ENCODE measurements at regions not wholly inside any gene's neighbourhood (a gene's known extent, or its start where the extent isn't known, plus 50 kb on each side); places are given as distances from the start of the nearest gene placed in this dataset.

GRCh38 chr18:40355726-40356125, 1599.3 kb upstream of the PIK3C3 start:
- Histone ChIP-seq H3K4me2 (ENCODE audit: low read depth, low read length, poor library complexity, severe bottlenecking) (no peak overlapping the region), H3K79me2 (ENCODE audit: insufficient read depth, low read length) (no peaks in the 10 kb centered on the region), H3K27me3 (ENCODE audit: low read length) (no peaks in the 10 kb centered on the region), H3K4me3 (ENCODE audit: insufficient read depth, low read length, poor library complexity, severe bottlenecking) (no peak overlapping the region), H4K20me1 (ENCODE audit: low read depth, low read length) (no peaks in the 10 kb centered on the region), H3F3A (ENCODE audit: insufficient read depth) (no peaks in the 10 kb centered on the region), H3K27ac (ENCODE audit: low read depth, low read length) (no peak overlapping the region), H3K9me2 (replicated peaks; ENCODE audit: insufficient read depth, low read length) (no peaks in the 10 kb centered on the region), H3K9me3 (ENCODE audit: insufficient read depth, low read length) (no peaks in the 10 kb centered on the region), H2AFZ (ENCODE audit: low read depth, low read length, severe bottlenecking) (no peak overlapping the region), H3K9ac (ENCODE audit: low read length) (no peak overlapping the region), H3K36me3 (ENCODE audit: low read length) (no peaks in the 10 kb centered on the region)
- TF ChIP-seq CTCF (IDR thresholded peaks at IDR 0.05; ENCODE audit: insufficient read depth, low read length, poor library complexity, severe bottlenecking) (no peak), EZH2phosphoT487 (conservative IDR thresholded peaks at IDR 0.05; ENCODE audit: low read length) (no peak)

GRCh38 chr18:40348196-40348595, 1606.8 kb upstream of the PIK3C3 start:
- Histone ChIP-seq H3K4me2 (ENCODE audit: low read depth, low read length, poor library complexity, severe bottlenecking) (no peak overlapping the region), H2AFZ (ENCODE audit: low read depth, low read length, severe bottlenecking) (no peak overlapping the region), H3K9me2 (replicated peaks; ENCODE audit: insufficient read depth, low read length) (no peaks in the 10 kb centered on the region), H4K20me1 (ENCODE audit: low read depth, low read length) (no peaks in the 10 kb centered on the region), H3K27me3 (ENCODE audit: low read length) (no peaks in the 10 kb centered on the region), H3K9ac (ENCODE audit: low read length) (no peak overlapping the region), H3K36me3 (ENCODE audit: low read length) (no peaks in the 10 kb centered on the region), H3K27ac (ENCODE audit: low read depth, low read length) (no peak overlapping the region), H3K4me3 (ENCODE audit: insufficient read depth, low read length, poor library complexity, severe bottlenecking) (no peak overlapping the region), H3K9me3 (ENCODE audit: insufficient read depth, low read length) (no peaks in the 10 kb centered on the region), H3K79me2 (ENCODE audit: insufficient read depth, low read length) (no peaks in the 10 kb centered on the region), H3F3A (ENCODE audit: insufficient read depth) (no peaks in the 10 kb centered on the region)
- TF ChIP-seq EZH2phosphoT487 (conservative IDR thresholded peaks at IDR 0.05; ENCODE audit: low read length): no peak
- TF ChIP-seq CTCF (IDR thresholded peaks at IDR 0.05; ENCODE audit: insufficient read depth, low read length, poor library complexity, severe bottlenecking): no peak

- TF ChIP-seq EZH2phosphoT487 (conservative IDR thresholded peaks at IDR 0.05; ENCODE audit: low read length): no peak
- TF ChIP-seq CTCF (IDR thresholded peaks at IDR 0.05; ENCODE audit: insufficient read depth, low read length, poor library complexity, severe bottlenecking): no peak
- H3K9ac ChIP-seq (ENCODE audit: low read length): no peak overlapping the region
- no peaks in the 10 kb centered on the region for H3K9me3 ChIP-seq (ENCODE audit: insufficient read depth, low read length)
- no peak overlapping the region for H3K4me2 ChIP-seq (ENCODE audit: low read depth, low read length, poor library complexity, severe bottlenecking)
- H4K20me1 ChIP-seq (ENCODE audit: low read depth, low read length): no peaks in the 10 kb centered on the region
- no peaks in the 10 kb centered on the region for H3K9me2 ChIP-seq (replicated peaks; ENCODE audit: insufficient read depth, low read length)
- H3K27ac ChIP-seq (ENCODE audit: low read depth, low read length): no peak overlapping the region
- no peaks in the 10 kb centered on the region for H3K36me3 ChIP-seq (ENCODE audit: low read length)
- H3K79me2 ChIP-seq (ENCODE audit: insufficient read depth, low read length): no peaks in the 10 kb centered on the region
- no peak overlapping the region for H2AFZ ChIP-seq (ENCODE audit: low read depth, low read length, severe bottlenecking)
- H3F3A ChIP-seq (ENCODE audit: insufficient read depth): no peaks in the 10 kb centered on the region
- H3K4me3 ChIP-seq (ENCODE audit: insufficient read depth, low read length, poor library complexity, severe bottlenecking): no peak overlapping the region
- no peaks in the 10 kb centered on the region for H3K27me3 ChIP-seq (ENCODE audit: low read length)
Measured at GRCh38 chr18:40347261-40347660, 1607.8 kb upstream of the PIK3C3 start.

Data from SU-DHL-6 (cell line).